ENCODE measurements at regions not wholly inside any gene's neighbourhood (a gene's known extent, or its start where the extent isn't known, plus 50 kb on each side); places are given as distances from the start of the nearest gene placed in this dataset.
"Not testable (repeated sequence)": the region's sequence is repeated elsewhere in the genome, so short reads cannot be mapped to it uniquely, and the experiment has no call there.

DNA sequence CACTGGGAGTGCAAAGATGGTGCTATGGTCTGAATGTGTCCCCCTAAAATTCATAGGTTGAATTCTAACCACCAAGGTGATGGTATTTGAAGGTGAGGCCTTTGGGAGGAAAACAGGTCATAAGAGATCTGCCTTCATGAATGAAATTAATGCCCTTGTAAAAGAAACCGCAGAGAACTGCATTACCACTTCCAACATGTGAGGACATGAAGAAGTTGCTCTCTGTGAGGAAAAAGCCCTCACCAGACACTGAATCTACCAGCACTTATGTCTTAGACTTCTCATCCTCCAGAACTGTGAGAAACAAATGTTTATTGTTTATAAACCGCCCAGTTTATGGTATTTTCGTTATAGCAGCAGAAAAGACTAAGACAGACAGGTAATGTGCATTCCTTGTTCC is 224.7 kb upstream of the C1orf87 start:
- DNase-seq, result no peak

DNA sequence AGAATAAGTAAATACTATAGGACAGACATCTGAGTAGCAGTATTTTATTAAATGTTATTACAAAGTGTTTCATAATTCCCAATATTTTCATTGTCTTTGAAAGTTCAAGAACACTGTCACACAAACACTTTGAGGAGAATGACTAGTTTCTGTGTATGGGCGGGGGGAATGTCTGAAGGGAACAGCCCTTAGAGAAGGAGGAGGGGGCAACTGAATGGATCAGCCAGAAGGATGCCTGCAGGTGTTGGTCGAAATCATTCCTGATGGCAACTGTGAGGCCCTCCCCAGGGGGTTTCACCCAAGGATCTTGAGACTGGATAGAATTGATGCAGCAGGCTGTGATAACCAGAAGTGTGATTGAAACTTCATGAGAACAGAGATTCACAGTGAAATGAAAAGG is 223.2 kb upstream of the C1orf87 start:
- no peak for DNase-seq

DNA sequence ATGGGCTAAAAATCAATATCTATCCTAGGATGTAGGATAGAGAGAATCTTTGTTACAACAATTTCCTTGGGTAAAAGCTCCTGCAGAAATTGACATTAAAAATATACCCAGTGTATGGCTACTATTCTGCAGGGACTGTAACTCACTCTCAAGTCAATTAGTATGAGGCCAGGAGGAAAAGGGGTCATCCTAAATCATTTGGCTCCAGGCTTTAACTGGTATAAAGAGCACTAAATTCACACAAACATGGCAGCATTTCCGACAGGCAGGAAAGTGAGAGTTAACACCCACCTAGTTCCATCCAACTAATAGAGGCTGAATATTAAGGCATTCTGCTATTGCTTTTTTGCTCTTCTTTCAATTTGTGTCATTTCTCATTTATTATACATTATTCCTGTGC is 218.6 kb upstream of the C1orf87 start:
- DNase-seq, result no peak

DNA sequence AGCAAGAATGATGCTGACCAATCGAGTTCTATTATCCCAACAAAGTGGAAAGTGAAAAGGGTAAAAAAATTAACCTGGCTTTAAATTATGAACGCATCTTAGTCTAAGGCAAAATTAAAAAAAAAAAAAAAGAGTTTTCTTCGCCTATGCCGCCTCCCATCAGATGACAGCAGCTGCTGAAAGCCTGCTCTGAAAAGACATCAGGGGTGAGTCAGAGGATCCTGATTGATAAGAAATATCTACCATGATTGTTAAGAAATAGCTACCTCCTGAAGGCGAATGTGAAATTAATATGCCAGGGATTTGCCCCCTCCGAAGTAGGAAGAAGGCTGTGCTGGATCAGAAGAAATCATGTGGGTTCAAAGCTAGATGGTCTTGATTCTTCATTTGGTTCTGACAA is 216.8 kb upstream of the C1orf87 start:
- no peak for DNase-seq

DNA sequence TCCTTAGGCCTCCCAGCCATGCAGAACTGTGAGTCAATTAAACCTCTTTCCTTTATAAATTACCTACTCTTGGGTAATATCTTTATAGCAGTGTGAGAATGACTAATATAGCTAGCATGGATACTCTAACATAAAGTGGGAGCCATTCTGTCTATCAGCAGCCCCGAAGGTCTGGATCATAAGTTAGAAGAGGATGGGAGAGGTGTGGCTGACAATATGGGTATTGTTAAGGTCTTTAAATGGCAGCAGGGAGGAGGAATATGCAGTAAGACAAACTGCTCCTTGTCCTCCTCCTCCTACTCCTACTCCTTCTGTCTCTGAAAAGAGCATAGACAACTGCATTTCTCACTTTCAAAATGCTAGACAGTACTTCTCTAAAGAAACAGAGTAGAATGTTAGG is 214.0 kb upstream of the C1orf87 start:
- no peak for DNase-seq

DNA sequence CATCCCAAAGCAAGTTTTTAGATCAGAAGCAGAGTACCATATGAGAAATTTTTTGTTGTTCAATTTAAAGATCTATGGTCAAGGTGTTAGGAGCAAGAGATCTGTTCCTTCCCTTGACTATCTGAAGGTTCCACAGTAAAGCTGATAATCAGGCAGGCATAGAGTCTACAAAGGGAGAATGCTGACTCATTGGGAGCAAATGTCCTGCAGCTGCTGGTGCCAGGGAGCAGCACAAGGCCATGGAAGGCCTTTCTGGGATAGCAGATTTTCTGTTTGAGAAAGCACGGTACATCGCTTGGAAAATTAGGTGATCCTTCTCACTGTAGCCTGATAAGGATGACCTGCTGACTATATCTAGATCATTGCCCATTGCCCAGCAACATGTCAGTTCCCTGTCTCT is 210.1 kb upstream of the C1orf87 start:
- no peak for DNase-seq

DNA sequence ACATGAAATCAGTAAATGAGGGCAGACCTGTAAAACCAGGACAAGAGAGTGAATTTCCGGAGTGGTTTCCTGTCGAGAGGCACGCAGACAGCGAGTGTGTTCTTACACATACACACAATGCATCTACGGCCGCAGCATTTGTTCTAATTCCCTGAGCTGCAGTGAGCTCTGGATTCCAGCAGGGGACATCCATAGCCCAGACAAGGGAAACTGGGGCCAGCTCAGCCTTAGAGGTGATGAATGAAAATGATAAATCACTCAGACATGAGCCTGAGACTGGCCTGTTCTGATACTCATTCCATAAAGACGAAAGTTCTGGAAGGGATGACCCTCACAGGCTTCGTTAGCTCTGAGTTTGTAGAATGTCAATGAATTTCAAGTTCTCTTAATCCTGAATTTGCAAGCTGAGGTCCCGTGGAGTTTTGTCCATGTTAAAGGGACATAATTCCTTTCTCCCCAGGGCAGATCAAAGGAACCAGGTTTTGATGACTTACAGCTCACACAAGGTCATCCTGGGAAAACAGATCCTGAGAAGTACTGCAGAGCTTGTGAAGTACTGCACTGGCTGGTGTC is 207.9 kb upstream of the C1orf87 start:
- peak; percentile 40 for DNase-seq

DNA sequence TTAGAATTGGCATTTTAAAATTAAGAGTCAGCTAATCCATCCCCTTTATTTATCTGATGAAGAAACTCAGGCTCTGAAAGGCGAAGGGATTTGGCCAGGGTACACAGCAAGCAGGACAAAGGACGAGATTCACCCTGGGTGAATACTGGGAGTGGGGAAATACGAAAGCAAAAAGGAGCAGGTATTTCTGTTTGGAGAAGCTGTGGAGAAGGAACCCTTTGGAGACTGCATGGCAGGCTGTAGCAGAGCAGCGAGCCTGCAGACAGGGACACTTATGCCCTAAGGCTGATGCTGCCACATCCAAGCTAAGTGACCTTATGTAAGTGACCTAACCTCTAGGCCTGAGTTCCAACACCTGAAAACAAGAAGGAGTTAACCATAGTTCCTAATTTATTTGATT is 207.2 kb upstream of the C1orf87 start:
- no peak for DNase-seq

DNA sequence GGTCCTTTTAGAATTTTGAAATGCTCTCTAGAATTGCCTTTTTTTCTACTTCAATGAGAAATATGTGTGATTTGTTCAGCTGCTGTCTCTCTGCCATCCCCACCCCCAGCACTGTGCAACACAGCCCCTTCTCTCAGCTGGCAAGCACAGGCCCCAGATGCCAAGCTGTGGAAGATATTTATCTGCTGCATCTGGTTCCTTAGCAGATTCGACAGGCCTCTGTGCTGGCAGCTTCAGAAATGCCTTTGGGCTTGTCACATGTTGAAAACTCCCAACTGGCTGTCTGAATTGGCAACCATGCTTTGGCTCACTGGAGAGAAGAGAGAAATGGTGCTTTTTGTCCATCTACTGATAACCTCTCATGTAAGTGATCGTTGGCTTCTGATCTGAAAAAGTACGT is 206.7 kb upstream of the C1orf87 start:
- DNase-seq, result no peak

DNA sequence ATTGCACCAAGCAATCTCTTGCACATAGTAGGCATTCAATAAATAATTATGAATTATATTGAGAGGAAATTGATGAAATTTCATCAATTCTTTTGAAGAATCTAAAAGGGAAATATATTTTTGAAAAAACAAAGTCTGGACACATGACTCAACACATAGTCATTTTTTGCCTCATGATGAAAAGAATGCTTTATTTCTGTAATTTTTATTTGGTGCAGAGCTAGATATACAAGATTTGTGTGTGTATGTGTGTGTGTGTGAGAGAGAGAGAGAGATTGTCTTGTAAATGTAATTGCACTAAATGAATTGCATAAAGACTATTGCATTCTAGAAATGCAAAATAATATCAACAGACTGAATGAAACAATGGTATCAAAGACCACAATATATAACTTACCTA is 206.2 kb upstream of the C1orf87 start:
- no peak for DNase-seq

DNA sequence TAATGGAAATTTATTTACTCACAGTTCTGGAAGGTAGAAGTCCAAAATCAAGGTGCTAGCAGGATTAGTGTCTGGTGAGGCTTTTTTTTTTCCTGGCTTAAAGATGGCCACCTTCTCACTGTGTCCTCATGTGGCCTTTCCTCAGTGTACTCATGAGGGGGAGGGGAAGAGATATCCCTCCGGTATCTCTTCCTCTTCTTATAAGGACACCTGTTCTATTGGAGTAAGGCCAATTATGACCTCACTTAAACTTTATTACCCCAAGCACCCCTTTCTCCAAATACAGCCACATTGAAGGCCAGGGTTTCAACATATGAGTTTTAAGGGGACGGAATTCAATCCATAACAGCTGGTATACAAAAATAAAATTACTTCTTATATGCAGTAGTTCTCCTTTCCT is 203.7 kb upstream of the C1orf87 start:
- DNase-seq, result no peak

DNA sequence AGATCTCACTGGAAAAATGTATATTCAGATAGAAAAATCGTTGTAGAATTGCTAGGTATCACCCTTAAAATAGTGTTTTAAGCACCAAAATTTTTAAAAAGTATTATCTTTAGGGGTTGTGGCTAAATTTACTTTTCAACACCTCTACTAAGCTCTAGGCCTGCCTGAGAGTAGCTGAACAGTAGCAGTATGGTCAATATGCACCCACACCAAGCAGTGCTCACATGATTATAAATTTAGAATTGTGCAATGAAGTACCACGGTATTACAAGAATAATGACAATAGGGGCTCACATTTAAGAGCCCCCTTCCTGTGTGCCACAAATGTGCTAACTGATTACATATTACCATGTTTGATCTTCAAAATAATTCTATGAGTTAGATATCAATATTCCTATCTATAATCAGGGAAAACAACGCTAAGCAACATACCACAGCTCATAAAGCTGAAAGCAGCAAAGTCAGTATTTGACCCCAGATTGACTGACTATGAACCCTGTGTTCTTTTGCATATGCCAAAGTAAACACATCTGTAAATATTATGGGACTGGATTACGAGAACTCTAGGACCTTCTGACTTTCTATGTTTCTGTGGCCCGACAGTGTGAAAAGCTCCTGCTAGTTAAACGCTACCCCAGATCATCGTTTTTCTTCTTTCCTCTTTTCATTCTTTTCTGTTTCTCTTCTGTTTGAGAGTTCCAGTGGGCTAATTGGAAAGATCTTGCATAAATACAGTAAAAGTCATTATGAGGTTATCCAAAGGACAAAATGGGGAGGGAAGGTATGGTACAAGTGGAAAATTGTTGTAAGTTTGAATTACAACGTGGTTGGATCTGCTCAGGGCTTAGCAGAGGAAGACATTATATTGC is 201.1 kb upstream of the C1orf87 start:
- no peak for DNase-seq

DNA sequence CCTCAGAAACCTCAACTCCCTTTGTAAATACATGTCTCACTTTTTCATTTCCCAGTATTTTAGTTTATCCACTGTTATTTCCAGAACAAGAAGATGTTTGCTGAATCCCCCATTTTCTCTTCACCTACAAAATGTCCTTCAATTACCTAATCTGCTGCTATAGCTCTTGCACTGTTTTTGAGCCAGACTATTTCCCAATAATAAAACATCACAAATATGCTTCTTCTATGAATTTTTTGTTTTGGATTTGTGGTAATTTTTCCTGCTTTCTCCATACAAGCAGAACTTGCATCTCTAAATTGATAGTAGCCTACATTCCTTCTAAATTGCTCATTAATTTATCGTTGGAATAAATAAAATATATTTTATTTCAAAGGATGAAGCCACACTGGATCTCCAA is 199.6 kb upstream of the C1orf87 start:
- DNase-seq, result no peak

DNA sequence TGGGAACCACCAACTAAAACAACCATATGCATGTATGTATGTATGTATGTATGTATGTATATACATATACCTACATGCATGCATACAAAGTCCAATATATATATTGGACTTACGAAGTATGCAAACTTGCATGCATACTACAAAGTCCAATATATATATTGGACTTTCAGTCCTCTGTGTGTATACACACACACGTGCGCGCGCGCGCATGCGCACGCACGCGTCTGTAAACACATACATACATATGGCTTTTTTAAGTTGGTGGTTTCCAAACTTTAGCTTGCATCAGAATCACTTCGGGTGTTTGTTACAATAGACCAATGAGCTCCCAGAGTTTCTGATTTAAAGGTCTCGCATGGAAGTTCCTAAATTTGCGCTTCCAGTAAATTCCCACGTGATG is 197.5 kb upstream of the C1orf87 start:
- no peak for DNase-seq

DNA sequence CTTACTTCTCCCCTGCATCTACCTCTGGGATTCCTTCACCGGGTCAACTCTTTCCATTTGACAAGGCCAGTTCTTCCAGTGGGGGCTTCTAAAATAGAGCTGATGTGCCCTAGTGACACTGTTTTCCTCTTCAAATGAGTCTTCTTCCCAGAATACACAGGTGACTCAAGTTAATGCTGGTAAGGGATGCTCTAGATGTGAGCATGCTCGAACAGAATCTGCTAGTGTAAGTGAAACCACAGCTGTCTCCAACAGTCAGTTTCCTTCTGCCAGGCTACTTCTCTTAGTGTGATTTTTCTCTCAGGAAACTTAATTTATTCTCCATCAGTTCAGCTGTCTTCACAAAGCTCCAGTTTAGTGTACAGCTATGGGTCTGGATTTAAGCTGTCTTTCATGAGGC is 194.9 kb upstream of the C1orf87 start:
- DNase-seq, result no peak

DNA sequence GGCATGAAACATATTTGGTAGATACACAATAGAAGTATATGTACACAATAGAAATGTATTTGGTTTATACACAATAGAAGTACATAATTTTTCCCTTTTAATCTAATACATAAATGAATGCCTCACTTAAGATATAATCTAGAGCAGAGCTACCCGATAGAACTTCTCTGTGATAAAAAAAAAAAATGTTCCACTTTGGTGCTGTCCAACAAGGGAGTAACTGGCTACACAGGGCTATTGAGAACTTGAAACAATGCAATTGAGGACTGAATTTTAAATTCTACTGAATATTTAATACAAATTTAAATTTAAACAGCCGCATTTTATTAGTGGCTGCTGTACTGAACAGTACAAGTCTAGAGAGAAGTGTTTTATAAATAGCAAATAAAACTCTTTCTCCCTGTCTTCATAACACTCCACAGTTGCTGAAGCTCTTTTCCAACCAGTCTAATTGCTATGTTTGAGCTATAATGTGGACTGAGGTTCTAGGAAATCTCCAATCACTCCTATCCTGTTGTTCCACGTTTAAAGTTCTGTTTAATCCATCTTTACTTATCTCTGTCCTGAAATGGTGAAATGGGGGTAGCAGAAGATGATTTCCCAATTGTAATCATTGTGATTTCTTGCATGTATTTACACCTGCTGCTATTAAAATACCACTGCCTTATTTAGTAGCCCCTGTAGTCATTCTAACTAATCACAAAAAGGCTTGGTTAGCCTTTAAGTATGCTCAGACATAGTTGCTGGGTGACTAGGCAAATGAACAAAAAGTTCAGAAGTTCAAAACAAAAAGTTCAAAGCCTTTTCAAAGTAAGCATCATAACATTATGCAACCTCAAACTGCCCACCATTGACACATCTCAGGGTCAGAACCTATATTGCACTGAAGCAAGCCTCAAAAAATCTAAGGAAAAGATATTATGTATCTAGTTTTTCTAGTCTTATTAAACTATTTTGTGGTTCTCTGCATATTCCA is 192.3 kb upstream of the C1orf87 start:
- DNase-seq, result no peak

DNA sequence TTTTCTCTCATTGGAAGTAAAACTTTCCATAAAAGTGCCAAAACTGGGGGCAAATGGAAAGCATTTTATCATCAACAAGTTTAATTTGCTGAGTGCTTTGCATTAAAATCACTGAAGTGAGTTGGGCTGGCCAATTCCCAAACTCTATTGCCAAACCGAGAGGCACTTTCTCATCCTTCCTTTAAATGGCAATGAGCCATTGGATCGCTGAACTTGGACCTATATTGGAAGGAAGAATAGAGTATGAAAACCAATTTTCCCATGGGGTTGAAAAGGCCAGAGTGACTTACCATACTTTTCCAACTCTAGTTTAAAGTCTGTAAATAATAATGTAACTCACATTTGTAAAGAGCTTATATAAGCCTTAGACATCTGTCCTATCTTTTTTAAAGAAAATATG is 189.1 kb upstream of the C1orf87 start:
- no peak for DNase-seq

DNA sequence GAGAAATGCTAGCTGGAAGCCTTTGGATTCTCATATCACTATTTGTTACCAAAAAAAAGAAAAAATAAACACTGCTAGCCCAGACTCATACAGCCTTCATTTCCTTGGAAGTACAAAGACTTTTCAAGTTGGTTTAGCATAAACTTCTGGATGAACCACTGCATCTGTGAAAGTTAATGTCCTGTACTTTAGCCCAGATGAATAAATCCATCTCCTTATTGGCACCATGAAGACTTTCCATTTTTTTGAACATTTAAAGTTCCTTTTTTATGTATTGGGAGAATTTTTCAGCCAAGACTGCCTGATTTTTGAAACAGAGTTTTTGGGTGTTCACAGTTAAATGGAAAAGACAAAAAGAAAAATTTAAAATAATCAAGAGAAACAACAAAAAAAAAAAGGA is 184.0 kb upstream of the C1orf87 start:
- DNase-seq, result no peak

DNA sequence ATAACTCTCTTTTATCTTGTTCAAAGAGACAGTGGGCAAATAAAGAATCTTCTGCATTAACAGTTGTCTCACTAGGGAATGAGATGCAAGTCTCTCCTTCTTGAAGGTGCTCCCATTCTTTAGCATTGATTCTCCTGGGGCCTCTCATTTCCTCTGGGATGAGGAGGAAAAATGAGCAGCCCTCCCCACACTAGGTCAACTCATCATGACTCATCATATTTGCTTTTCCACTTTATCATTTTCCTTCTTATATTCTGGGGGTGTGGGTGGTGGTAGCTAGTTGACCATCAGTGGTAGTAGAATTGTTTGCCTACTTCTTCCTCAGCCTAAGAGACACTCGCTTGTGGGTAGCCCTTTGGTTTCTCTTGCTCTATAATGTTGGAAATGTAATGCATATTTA is 182.0 kb upstream of the C1orf87 start:
- no peak for DNase-seq

DNA sequence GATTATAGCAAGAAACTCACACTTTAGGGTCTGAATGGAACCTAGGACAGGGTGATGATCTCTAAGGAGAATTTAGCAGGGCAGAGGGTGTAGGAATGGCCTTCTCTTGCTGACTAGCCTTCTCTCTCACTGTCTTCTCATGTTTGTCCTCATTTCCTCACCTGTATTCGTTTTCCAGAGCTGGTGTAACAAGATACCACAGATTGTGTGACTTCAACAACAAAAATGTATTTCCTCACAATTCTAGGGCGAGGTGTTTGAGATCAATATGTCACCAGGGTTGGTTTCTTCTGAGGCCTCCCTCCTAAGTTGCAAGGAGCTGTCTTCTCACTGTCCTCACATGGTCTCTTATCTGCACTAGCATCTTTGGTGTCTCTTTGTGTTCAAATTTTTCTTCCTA is 177.9 kb upstream of the C1orf87 start:
- no peak for DNase-seq

DNA sequence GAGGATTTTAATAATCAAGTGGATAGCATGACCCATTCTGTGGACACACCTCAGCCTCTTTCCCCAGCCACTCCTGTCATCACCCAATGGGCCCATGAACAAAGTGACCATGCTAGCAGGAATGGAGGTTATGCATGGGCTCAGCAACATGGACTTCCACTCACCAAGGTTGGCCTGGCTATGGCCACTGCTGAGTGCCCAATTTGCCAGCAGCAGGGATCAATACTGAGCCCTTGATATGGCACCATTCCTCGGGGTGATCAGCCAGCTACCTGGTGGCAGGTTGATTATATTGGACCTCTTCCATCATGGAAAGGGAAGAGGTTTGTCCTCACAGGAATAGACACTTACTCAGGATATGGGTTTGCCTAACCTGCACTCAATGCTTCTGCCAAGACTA is 173.9 kb upstream of the C1orf87 start:
- not testable (repeated sequence) for DNase-seq

DNA sequence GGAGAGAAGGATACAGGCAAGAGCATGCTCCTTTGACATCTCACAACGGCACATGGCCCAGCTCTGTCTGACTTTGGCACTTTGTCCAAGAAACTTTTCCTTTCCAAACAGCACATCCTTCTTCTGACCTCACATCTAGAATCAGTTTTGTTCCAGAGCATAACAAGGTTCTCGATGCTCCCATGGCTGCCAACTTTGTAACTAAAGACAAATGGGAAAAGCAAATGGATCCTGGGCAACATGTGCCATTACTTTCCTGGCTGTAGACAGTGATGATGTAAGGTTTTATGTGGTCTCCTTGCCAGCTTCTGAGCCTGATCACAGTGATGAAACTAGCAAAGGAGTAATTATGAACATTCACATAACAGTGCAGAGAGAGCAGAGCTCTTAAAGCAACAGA is 171.8 kb upstream of the C1orf87 start:
- DNase-seq, result no peak

DNA sequence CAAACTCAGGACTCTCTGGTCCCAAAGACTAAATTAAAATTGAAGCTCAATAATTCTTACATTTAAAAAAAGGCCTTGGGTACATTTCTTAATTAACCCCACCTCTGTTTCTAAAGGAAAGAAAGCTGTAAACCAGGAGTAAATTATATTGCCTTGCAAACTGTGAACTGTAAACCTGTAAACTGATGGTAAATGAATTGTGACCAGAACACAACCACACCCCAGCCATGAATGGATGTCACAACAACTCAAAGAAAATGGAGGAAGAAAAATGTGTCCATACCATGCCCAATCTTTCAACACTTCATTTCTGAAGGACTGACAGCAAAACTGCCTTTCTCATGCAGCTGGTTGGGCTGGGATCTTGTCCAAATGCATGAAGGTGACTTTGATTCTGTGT is 171.3 kb upstream of the C1orf87 start:
- no peak for DNase-seq

DNA sequence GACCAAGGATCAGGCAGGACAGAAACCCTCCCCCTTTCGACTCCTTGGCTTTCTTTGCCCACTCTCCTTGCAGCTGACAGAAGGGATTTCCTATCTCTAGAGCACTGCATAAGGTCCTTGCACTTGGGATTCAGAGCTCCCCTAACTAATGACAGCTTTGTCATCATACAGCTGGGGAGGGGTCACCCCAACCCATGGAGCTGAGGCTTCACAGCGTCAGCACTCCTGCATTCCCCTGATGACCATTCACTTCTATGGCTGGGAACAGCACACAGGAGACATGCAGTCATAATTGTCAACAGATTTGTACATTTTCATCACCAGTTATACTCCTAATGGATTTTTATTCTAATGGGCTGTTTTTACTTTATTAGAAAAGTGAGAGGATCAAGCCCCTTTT is 161.7 kb upstream of the C1orf87 start:
- DNase-seq, result no peak
